Endodermal cell (in vitro differentiated cells): ENCODE measurements at regions not wholly inside any gene's neighbourhood (a gene's known extent, or its start where the extent isn't known, plus 50 kb on each side); places are given as distances from the start of the nearest gene placed in this dataset.

Experiments
- DNase-seq: peaks from one replicate; pipeline ENCODE4 v3.0.0-alpha.2; 2017
- H3K27ac ChIP-seq: 2 replicates; pipeline ENCODE4 v1.5.1; 2013; ENCODE audit warnings: mild to moderate bottlenecking, low read depth, low read length, moderate library complexity
- H3K27me3 ChIP-seq: 2 replicates; pipeline ENCODE4 v1.6.1; 2013; ENCODE audit warnings: mild to moderate bottlenecking, low read length, moderate library complexity; ENCODE audit not compliant: insufficient read depth, control insufficient read depth, poor library complexity, severe bottlenecking
- H3K36me3 ChIP-seq: 2 replicates; pipeline ENCODE4 v1.7.0; 2013; ENCODE audit warnings: mild to moderate bottlenecking, low read length, moderate library complexity; ENCODE audit not compliant: control insufficient read depth, insufficient read depth
- H3K4me1 ChIP-seq: one replicate; pipeline ENCODE4 v1.7.0; 2013; ENCODE audit warnings: low read length; ENCODE audit not compliant: control insufficient read depth, insufficient read depth
- H3K4me3 ChIP-seq: 2 replicates; pipeline ENCODE4 v1.5.1; 2013; ENCODE audit warnings: mild to moderate bottlenecking, low read length, moderate library complexity
- H3K9ac ChIP-seq: 2 replicates; pipeline ENCODE4 v1.6.1; 2013; ENCODE audit warnings: mild to moderate bottlenecking, low read length, moderate library complexity; ENCODE audit not compliant: poor library complexity, severe bottlenecking; ENCODE audit errors: extremely low read depth
- H3K9me3 ChIP-seq: 2 replicates; pipeline ENCODE4 v1.6.1; 2013; ENCODE audit warnings: mild to moderate bottlenecking, low read length, moderate library complexity; ENCODE audit not compliant: control insufficient read depth
- H3K27ac Mint-ChIP-seq: 2 replicates; pipeline ENCODE4 v1.8.0; 2020; ENCODE audit warnings: mixed read lengths
- H3K27me3 Mint-ChIP-seq: 2 replicates; pipeline ENCODE4 v1.8.0; 2021; ENCODE audit warnings: mild to moderate bottlenecking, mixed read lengths; ENCODE audit not compliant: insufficient read depth
- H3K36me3 Mint-ChIP-seq: 2 replicates; pipeline ENCODE4 v1.8.0; 2020; ENCODE audit warnings: low read depth, mixed read lengths
- H3K4me1 Mint-ChIP-seq: 2 replicates; pipeline ENCODE4 v1.8.0; 2020; ENCODE audit warnings: mixed read lengths
- H3K4me3 Mint-ChIP-seq: 2 replicates; pipeline ENCODE4 v1.8.0; 2020; ENCODE audit warnings: mild to moderate bottlenecking, moderate library complexity, mixed read lengths
- H3K9me3 Mint-ChIP-seq: 2 replicates; pipeline ENCODE4 v1.8.0; 2020; ENCODE audit warnings: mild to moderate bottlenecking, mixed read lengths
- CTCF ChIP-seq: fragments of 200-600 bp; sonication (generic); conservative IDR thresholded peaks from 2 replicates; pipeline ENCODE4 v1.5.0; 2021; ENCODE audit warnings: antibody characterized with exemption, mild to moderate bottlenecking
- WGBS, 2 experiments: methylation state at CpG; one replicate each; pipeline versions ENCODE4 v1.1.5 to v1.1.7; 2013; ENCODE audit warnings: missing lambda C conversion rate in 2 of 2, mixed read lengths in 1 of 2; ENCODE audit not compliant: insufficient coverage in 1 of 2, insufficient read length in 1 of 2; 5-methylcytosine and 5-hydroxymethylcytosine counted together

GRCh38 chr20:12095180-12095920 is 177.7 kb downstream of the BTBD3 start:
- H3K27me3 ChIP-seq: no peaks in the 10 kb centered on the region
- Mint-ChIP-seq H3K4me1 (no peaks in the 10 kb centered on the region), H3K4me3 (no peak overlapping the region), H3K36me3 (no peaks in the 10 kb centered on the region), H3K27me3 (no peaks in the 10 kb centered on the region), H3K27ac (no peak overlapping the region), H3K9me3 (no peaks in the 10 kb centered on the region)
- H3K4me3 ChIP-seq: no peak overlapping the region
- no peaks in the 10 kb centered on the region for H3K9me3 ChIP-seq
- H3K4me1 ChIP-seq: no peaks in the 10 kb centered on the region
- no peak for TF ChIP-seq CTCF
- WGBS, 2 experiments: 71 to 73% methylated on average over 4 to 5 of the region's 5 CpGs
- no peak for DNase-seq
- no peaks in the 10 kb centered on the region for H3K36me3 ChIP-seq
- H3K27ac ChIP-seq: no peak overlapping the region
- no peak overlapping the region for H3K9ac ChIP-seq

- H3K36me3 Mint-ChIP-seq: no peaks in the 10 kb centered on the region
- no peaks in the 10 kb centered on the region for H3K4me1 ChIP-seq
- no peaks in the 10 kb centered on the region for H3K4me1 Mint-ChIP-seq
- no peaks in the 10 kb centered on the region for H3K36me3 ChIP-seq
- no peaks in the 10 kb centered on the region for H3K27me3 ChIP-seq
- no peaks in the 10 kb centered on the region for H3K9me3 Mint-ChIP-seq
- no peak overlapping the region for H3K4me3 ChIP-seq
- TF ChIP-seq CTCF: no peak
- no peaks in the 10 kb centered on the region for H3K27me3 Mint-ChIP-seq
- WGBS, 2 experiments: 83 to 90% methylated on average over 1 to 2 of the region's 2 CpGs
- no peak overlapping the region for H3K27ac Mint-ChIP-seq
- no peaks in the 10 kb centered on the region for H3K9me3 ChIP-seq
- H3K4me3 Mint-ChIP-seq: no peak overlapping the region
- DNase-seq: no peak
- no peak overlapping the region for H3K27ac ChIP-seq
- H3K9ac ChIP-seq: no peak overlapping the region
These were observed 180.7 kb downstream of the BTBD3 start for GRCh38 chr20:12098421-12098820.

- H3K9me3 Mint-ChIP-seq: peaks cover 4% of the 10 kb centered on the region
- Histone ChIP-seq H3K4me1 (peaks cover 4% of the 10 kb centered on the region), H3K9me3 (no peaks in the 10 kb centered on the region), H3K27ac (no peak overlapping the region), H3K4me3 (no peak overlapping the region), H3K27me3 (no peaks in the 10 kb centered on the region), H3K9ac (no peak overlapping the region), H3K36me3 (no peaks in the 10 kb centered on the region)
- 100% methylated on average over 1 of the region's 1 CpG; no CpG with 5 or more reads in 1 of the 2 experiments for WGBS, 2 experiments
- H3K27ac Mint-ChIP-seq: no peak overlapping the region
- no peaks in the 10 kb centered on the region for H3K36me3 Mint-ChIP-seq
- H3K27me3 Mint-ChIP-seq: no peaks in the 10 kb centered on the region
- no peak for DNase-seq
- no peak overlapping the region for H3K4me3 Mint-ChIP-seq
- no peak for TF ChIP-seq CTCF
- peaks cover 8% of the 10 kb centered on the region for H3K4me1 Mint-ChIP-seq
These were observed 191.2 kb downstream of the BTBD3 start for GRCh38 chr20:12108846-12109245.
